ENCODE measurements at regions not wholly inside any gene's neighbourhood (a gene's known extent, or its start where the extent isn't known, plus 50 kb on each side); places are given as distances from the start of the nearest gene placed in this dataset.

- DNase-seq (ENCODE audit: low spot score), result no peak
Measured at GRCh38 chr2:20523073-20523798, 76.4 kb downstream of the RHOB start.

- DNase-seq (ENCODE audit: low spot score), result no peak
Measured at GRCh38 chr2:20523799-20524187, 76.9 kb downstream of the RHOB start.

- DNase-seq (ENCODE audit: low spot score), result peak; percentile 69
Measured at GRCh38 chr2:20524412-20525040, 77.7 kb downstream of the RHOB start.

- DNase-seq (ENCODE audit: low spot score), result no peak
Measured at GRCh38 chr2:20525041-20526035, 78.5 kb downstream of the RHOB start.

GRCh38 chr2:20526160-20526559 is 79.3 kb downstream of the RHOB start:
- DNase-seq (ENCODE audit: low spot score), result no peak

- DNase-seq (ENCODE audit: low spot score), result peak; percentile 30
Measured at GRCh38 chr2:20526708-20527107, 79.8 kb downstream of the RHOB start.

GRCh38 chr2:20528713-20529112 is 81.8 kb downstream of the RHOB start:
- no peak for DNase-seq (ENCODE audit: low spot score)

GRCh38 chr2:20530520-20530919 is 83.6 kb downstream of the RHOB start:
- DNase-seq (ENCODE audit: low spot score), result no peak

GRCh38 chr2:20531633-20532262 is 84.9 kb downstream of the RHOB start:
- no peak for DNase-seq (ENCODE audit: low spot score)

- DNase-seq (ENCODE audit: low spot score), result no peak
Measured at GRCh38 chr2:20532634-20533437, 86.0 kb downstream of the RHOB start.

GRCh38 chr2:20533993-20534622 is 87.2 kb downstream of the RHOB start:
- DNase-seq (ENCODE audit: low spot score), result no peak

- no peak for DNase-seq (ENCODE audit: low spot score)
Measured at GRCh38 chr2:20534913-20535801, 88.3 kb downstream of the RHOB start.

- DNase-seq (ENCODE audit: low spot score), result peak; percentile 58
Measured at GRCh38 chr2:20536619-20537422, 89.9 kb downstream of the RHOB start.

- no peak for DNase-seq (ENCODE audit: low spot score)
Measured at GRCh38 chr2:20537423-20538307, 90.8 kb downstream of the RHOB start.

- no peak for DNase-seq (ENCODE audit: low spot score)
Measured at GRCh38 chr2:20538308-20539132, 91.6 kb downstream of the RHOB start.

- DNase-seq (ENCODE audit: low spot score), result no peak
Measured at GRCh38 chr2:20539133-20539719, 92.4 kb downstream of the RHOB start.
